H1 (cell line): ENCODE measurements at regions not wholly inside any gene's neighbourhood (a gene's known extent, or its start where the extent isn't known, plus 50 kb on each side); places are given as distances from the start of the nearest gene placed in this dataset.

ENCODE experiments used
- CTCF ChIA-PET: fragments of 300-600 bp; sonication (Branson Sonifier 250); formaldehyde crosslinking; loops from one replicate; lab custom pipeline; 2021; ENCODE audit not compliant: partially characterized antibody; lab: Charles Lee
- POLR2A ChIA-PET: fragments of 300-600 bp; sonication (Branson Sonifier 250); formaldehyde crosslinking; loops from one replicate; lab custom pipeline; 2021; ENCODE audit warnings: inconsistent platforms; ENCODE audit not compliant: partially characterized antibody; lab: Charles Lee
- DNase-seq, 2 experiments: peaks; one replicate each; pipeline versions ENCODE4 v3.0.0 to v3.0.0-alpha.2; 2010 to 2022; ENCODE audit warnings: low spot score in 2 of 2, low read depth in 1 of 2, mixed read lengths in 1 of 2
- FAIRE-seq: peaks from 2 replicates; lab custom pipeline; 2011; peaks lifted over from hg19 to GRCh38; lab: Jason Lieb, UNC
- H2AFZ ChIP-seq: 2 replicates; pipeline ENCODE4 v1.8.1; 2012; ENCODE audit warnings: low read length, inconsistent platforms
- H2AK5ac ChIP-seq: 2 replicates; pipeline ENCODE4 v1.6.1; 2013; ENCODE audit warnings: low read depth, low read length
- H2BK120ac ChIP-seq: replicated peaks from 2 replicates; pipeline ENCODE3; 2013; ENCODE audit warnings: low read depth, low read length, inconsistent platforms
- H2BK12ac ChIP-seq: 2 replicates; pipeline ENCODE4 v1.6.1; 2013; ENCODE audit warnings: low read depth, low read length
- H2BK15ac ChIP-seq: 2 replicates; pipeline ENCODE4 v1.6.1; 2013; ENCODE audit warnings: low read length
- H2BK20ac ChIP-seq: 2 replicates; pipeline ENCODE4 v1.6.1; 2013; ENCODE audit warnings: low read length
- H2BK5ac ChIP-seq: 2 replicates; pipeline ENCODE4 v1.6.1; 2013; ENCODE audit warnings: low read depth, low read length
- H3K14ac ChIP-seq: 2 replicates; pipeline ENCODE4 v1.6.1; 2013; ENCODE audit warnings: inconsistent platforms; ENCODE audit not compliant: insufficient read length
- H3K18ac ChIP-seq: 2 replicates; pipeline ENCODE4 v1.6.1; 2013; ENCODE audit warnings: low read length; ENCODE audit errors: extremely low read depth
- H3K23ac ChIP-seq: 2 replicates; pipeline ENCODE4 v1.6.1; 2013; ENCODE audit warnings: inconsistent platforms; ENCODE audit not compliant: insufficient read length
- H3K23me2 ChIP-seq: 2 replicates; pipeline ENCODE4 v1.6.1; 2013; ENCODE audit warnings: low read depth, low read length
- H3K27ac ChIP-seq: 2 replicates; pipeline ENCODE4 v1.6.1; 2011; ENCODE audit warnings: low read depth, low read length, inconsistent platforms
- H3K27me3 ChIP-seq, 4 experiments: replicated peaks in 1 of 4; 1 replicate in 1 of 4; 2 replicates in 3 of 4; pipeline versions ENCODE4 v1.6.1 to v1.8.1; 2011 to 2013; ENCODE audit warnings: low read length in 3 of 4, mild to moderate bottlenecking in 3 of 4, inconsistent platforms in 2 of 4, mixed read lengths in 2 of 4, moderate library complexity in 1 of 4; ENCODE audit not compliant: control insufficient read depth in 3 of 4, insufficient read depth in 3 of 4; ENCODE audit errors: extremely low read depth in 1 of 4
- H3K36me3 ChIP-seq, 4 experiments: 2 replicates each; pipeline versions ENCODE4 v1.6.1 to v1.8.1; 2011 to 2013; ENCODE audit warnings: mild to moderate bottlenecking in 4 of 4, low read length in 3 of 4, moderate library complexity in 2 of 4, control low read depth in 1 of 4, inconsistent platforms in 1 of 4; ENCODE audit not compliant: insufficient read depth in 4 of 4, control insufficient read depth in 2 of 4
- H3K4ac ChIP-seq: replicated peaks from 2 replicates; pipeline ENCODE3; 2013; ENCODE audit warnings: low read length, low read depth, mixed read lengths, inconsistent platforms; ENCODE audit not compliant: insufficient read length
- H3K4me1 ChIP-seq, 4 experiments: replicated peaks in 1 of 4; 1 replicate in 1 of 4; 2 replicates in 3 of 4; pipeline versions ENCODE4 v1.6.1 to v1.8.1; 2011 to 2013; ENCODE audit warnings: low read length in 3 of 4, inconsistent platforms in 2 of 4, mixed read lengths in 1 of 4; ENCODE audit not compliant: insufficient read depth in 4 of 4, control insufficient read depth in 3 of 4
- H3K4me2 ChIP-seq, 2 experiments: 2 replicates each; pipeline versions ENCODE4 v1.6.1 to v1.8.1; 2011 to 2013; ENCODE audit warnings: low read depth in 2 of 2, low read length in 2 of 2, control low read depth in 1 of 2, inconsistent platforms in 1 of 2, mild to moderate bottlenecking in 1 of 2; ENCODE audit not compliant: insufficient read depth in 1 of 2
- H3K4me3 ChIP-seq, 4 experiments: fragments of 200-600, 300-600 bp in 1 of 4; sonication (generic), shearing (Covaris generic), sonication (Bioruptor Twin) in 1 of 4; 2 replicates each; pipeline versions ENCODE4 v1.5.1 to v1.8.1; 2011 to 2016; ENCODE audit warnings: low read length in 4 of 4, low read depth in 3 of 4, control low read depth in 2 of 4, inconsistent platforms in 2 of 4, mild to moderate bottlenecking in 2 of 4, mixed read lengths in 1 of 4, moderate library complexity in 1 of 4; ENCODE audit not compliant: insufficient read depth in 2 of 4; ENCODE audit errors: extremely low read depth in 1 of 4
- H3K56ac ChIP-seq: replicated peaks from 2 replicates; pipeline ENCODE3; 2013; ENCODE audit warnings: low read depth, mild to moderate bottlenecking, mixed read lengths, low read length, inconsistent platforms; ENCODE audit not compliant: insufficient read length
- H3K79me1 ChIP-seq: 2 replicates; pipeline ENCODE4 v1.6.1; 2013; ENCODE audit warnings: low read depth, low read length, control low read depth
- H3K79me2 ChIP-seq, 2 experiments: 2 replicates each; pipeline versions ENCODE4 v1.6.1 to v1.8.1; 2012 to 2013; ENCODE audit warnings: low read length in 2 of 2, mild to moderate bottlenecking in 2 of 2, inconsistent platforms in 1 of 2; ENCODE audit not compliant: insufficient read depth in 2 of 2, control insufficient read depth in 1 of 2
- H3K9ac ChIP-seq, 4 experiments: replicated peaks in 1 of 4; 1 replicate in 1 of 4; 2 replicates in 3 of 4; pipeline versions ENCODE4 v1.6.1 to v1.8.1; 2011 to 2013; ENCODE audit warnings: low read depth in 3 of 4, low read length in 3 of 4, control low read depth in 2 of 4, mild to moderate bottlenecking in 2 of 4, moderate library complexity in 2 of 4, inconsistent platforms in 1 of 4; ENCODE audit errors: extremely low read depth in 1 of 4
- H3K9me3 ChIP-seq, 2 experiments: 2 replicates each; pipeline versions ENCODE4 v1.6.1 to v1.8.1; 2012 to 2013; ENCODE audit warnings: mild to moderate bottlenecking in 2 of 2, moderate library complexity in 2 of 2, control low read depth in 1 of 2, inconsistent platforms in 1 of 2, low read depth in 1 of 2, low read length in 1 of 2, mixed read lengths in 1 of 2; ENCODE audit not compliant: insufficient read depth in 2 of 2
- H4K20me1 ChIP-seq, 2 experiments: replicated peaks in 1 of 2; 2 replicates each; pipeline versions ENCODE3 to v1.8.1; 2011 to 2013; ENCODE audit warnings: inconsistent platforms in 2 of 2, low read length in 2 of 2, mild to moderate bottlenecking in 1 of 2; ENCODE audit not compliant: insufficient read depth in 2 of 2, control insufficient read depth in 1 of 2
- H4K5ac ChIP-seq: 2 replicates; pipeline ENCODE4 v1.6.1; 2013; ENCODE audit warnings: low read length, low read depth, mixed read lengths, inconsistent platforms; ENCODE audit not compliant: insufficient read length
- H4K8ac ChIP-seq: 2 replicates; pipeline ENCODE4 v1.8.0; 2013; ENCODE audit warnings: mild to moderate bottlenecking, moderate library complexity, low read length, inconsistent platforms; ENCODE audit not compliant: insufficient read depth; ENCODE audit errors: extremely low read depth
- H4K91ac ChIP-seq: replicated peaks from 2 replicates; pipeline ENCODE3; 2013; ENCODE audit warnings: low read length, mixed read lengths, inconsistent platforms; ENCODE audit not compliant: insufficient read length
- BRCA1 ChIP-seq: IDR thresholded peaks from 2 replicates; pipeline ENCODE4 v1.6.1; 2012; ENCODE audit warnings: low read depth, low read length, improper control_type of control experiment
- CBX8 ChIP-seq: fragments of 300-800, 300-1000 bp; sonication (generic); IDR thresholded peaks from 2 replicates; pipeline ENCODE4 v1.7.1; 2016; ENCODE audit warnings: low read depth, low read length, borderline replicate concordance
- CHD2 ChIP-seq: IDR thresholded peaks from 2 replicates; pipeline ENCODE4 v1.6.1; 2012; ENCODE audit warnings: low read length, improper control_type of control experiment
- EGR1 ChIP-seq: IDR thresholded peaks from 2 replicates; pipeline ENCODE4 v1.6.1; 2011; ENCODE audit warnings: low read depth, low read length, borderline replicate concordance
- GTF2F1 ChIP-seq: IDR thresholded peaks from 2 replicates; pipeline ENCODE4 v1.6.1; 2012; ENCODE audit warnings: low read depth, low read length, improper control_type of control experiment, borderline replicate concordance
- JUN ChIP-seq: IDR thresholded peaks from 2 replicates; pipeline ENCODE4 v1.6.1; 2011; ENCODE audit warnings: low read depth, mild to moderate bottlenecking, improper control_type of control experiment, low read length
- NANOG ChIP-seq: IDR thresholded peaks from 2 replicates; pipeline ENCODE4 v1.6.1; 2011; ENCODE audit warnings: low read length, low read depth, mild to moderate bottlenecking, inconsistent platforms; ENCODE audit not compliant: insufficient read depth, poor library complexity, severe bottlenecking
- SAP30 ChIP-seq: fragments of 300-600 bp; sonication (generic); IDR thresholded peaks from 2 replicates; pipeline ENCODE4 v1.7.1; 2012; ENCODE audit warnings: low read length, moderate library complexity, mild to moderate bottlenecking, inconsistent platforms; ENCODE audit not compliant: insufficient read depth, insufficient replicate concordance
- TCF12 ChIP-seq: IDR thresholded peaks from 2 replicates; pipeline ENCODE4 v1.6.1; 2011; ENCODE audit warnings: low read depth, mild to moderate bottlenecking, low read length
- WGBS, 2 experiments: shearing (Covaris generic) in 1 of 2; methylation state at CpG; one replicate each; pipeline versions ENCODE4 v1.1.6 to v1.1.7; 2013 to 2015; ENCODE audit warnings: low lambda C conversion rate in 2 of 2, mixed read lengths in 2 of 2, inconsistent platforms in 1 of 2, low coverage in 1 of 2, missing lambda C conversion rate in 1 of 2; ENCODE audit not compliant: insufficient replicate concordance in 2 of 2, insufficient coverage in 1 of 2, insufficient read length in 1 of 2; ENCODE audit errors: extremely low coverage in 1 of 2, missing lambda C conversion rate in 1 of 2; 5-methylcytosine and 5-hydroxymethylcytosine counted together

DNA sequence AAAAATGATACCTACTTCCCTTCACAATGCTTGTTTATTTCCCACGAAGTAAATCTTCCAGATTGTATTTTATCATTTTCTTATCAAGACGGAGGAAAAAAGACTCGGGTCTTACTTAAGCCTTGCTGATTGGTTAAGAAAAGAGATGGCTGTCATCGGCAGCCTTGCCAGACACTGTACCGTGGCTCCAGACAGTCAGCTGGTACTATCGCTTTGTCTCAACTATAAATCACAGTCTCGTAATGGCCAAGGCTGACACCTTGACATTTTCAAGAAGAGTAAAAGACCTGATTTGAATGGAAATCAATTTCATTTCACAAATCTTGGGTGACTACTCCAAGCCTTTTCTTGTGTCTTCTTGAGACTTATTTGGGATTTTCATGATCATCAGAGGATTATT lies 868.0 kb downstream of the USP25 start:
- H4K20me1 ChIP-seq: no peaks in the 10 kb centered on the region
- H4K5ac ChIP-seq: no peak overlapping the region
- H2BK5ac ChIP-seq: no peak overlapping the region
- H3K14ac ChIP-seq: no peak overlapping the region
- H3K18ac ChIP-seq: no peak overlapping the region
- H3K9ac ChIP-seq: no peak overlapping the region
- no peak overlapping the region for H2BK15ac ChIP-seq
- CTCF ChIA-PET: interaction anchor here (2.9 kb wide), 1 partner anchor 11 kb away, joined by 17 read pairs; no protein-coding TSS in a partner anchor
- peaks cover 0 to 1% (median 0%) of the 10 kb centered on the region in 4 experiments; a peak in 1 of 7 replicates for H3K27me3 ChIP-seq
- POLR2A ChIA-PET: no interaction called here
- no peak overlapping the region for H4K91ac ChIP-seq
- no peak overlapping the region for H3K56ac ChIP-seq
- no peak overlapping the region for H3K4ac ChIP-seq
- no peak overlapping the region for H3K4me3 ChIP-seq
- H3K79me2 ChIP-seq: no peaks in the 10 kb centered on the region
- DNase-seq: no peak
- H3K79me1 ChIP-seq: no peaks in the 10 kb centered on the region
- H3K4me2 ChIP-seq: no peak overlapping the region
- no peak overlapping the region for H2AK5ac ChIP-seq
- no peak for FAIRE-seq
- H4K8ac ChIP-seq: no peak overlapping the region
- 92% methylated on average over 7 of the region's 7 CpGs; no CpG with 5 or more reads in 1 of the 2 experiments for whole genome bisulfite sequencing, 2 experiments
- no peak overlapping the region for H3K27ac ChIP-seq
- no peak overlapping the region for H3K23ac ChIP-seq
- H2AFZ ChIP-seq: no peak overlapping the region
- no peak overlapping the region for H2BK12ac ChIP-seq
- H2BK120ac ChIP-seq: no peak overlapping the region
- H3K4me1 ChIP-seq: no peaks in the 10 kb centered on the region
- H2BK20ac ChIP-seq: no peak overlapping the region
- H3K36me3 ChIP-seq: no peaks in the 10 kb centered on the region
- no peaks in the 10 kb centered on the region for H3K9me3 ChIP-seq
- H3K23me2 ChIP-seq: no peaks in the 10 kb centered on the region
- no peak for TF ChIP-seq TCF12
- no peak for TF ChIP-seq GTF2F1
- TF ChIP-seq SAP30: no peak
- TF ChIP-seq EGR1: no peak
- no peak for TF ChIP-seq CHD2
- no peak for TF ChIP-seq CBX8
- TF ChIP-seq BRCA1: no peak
- no peak for TF ChIP-seq JUN
- TF ChIP-seq NANOG: no peak
